NB4 (cell line): ENCODE measurements at regions not wholly inside any gene's neighbourhood (a gene's known extent, or its start where the extent isn't known, plus 50 kb on each side); places are given as distances from the start of the nearest gene placed in this dataset.

ENCODE experiments used
- POLR2A ChIP-seq: IDR thresholded peaks from 2 replicates; pipeline ENCODE4 v1.6.1; 2011; ENCODE audit warnings: mild to moderate bottlenecking; ENCODE audit not compliant: insufficient read length; ENCODE audit errors: extremely low read depth
- TF ChIP-seq, protein P1 (sequence below): IDR thresholded peaks from one replicate; pipeline ENCODE4 v1.5.1; 2012; ENCODE audit warnings: low read depth, low read length

DNA sequence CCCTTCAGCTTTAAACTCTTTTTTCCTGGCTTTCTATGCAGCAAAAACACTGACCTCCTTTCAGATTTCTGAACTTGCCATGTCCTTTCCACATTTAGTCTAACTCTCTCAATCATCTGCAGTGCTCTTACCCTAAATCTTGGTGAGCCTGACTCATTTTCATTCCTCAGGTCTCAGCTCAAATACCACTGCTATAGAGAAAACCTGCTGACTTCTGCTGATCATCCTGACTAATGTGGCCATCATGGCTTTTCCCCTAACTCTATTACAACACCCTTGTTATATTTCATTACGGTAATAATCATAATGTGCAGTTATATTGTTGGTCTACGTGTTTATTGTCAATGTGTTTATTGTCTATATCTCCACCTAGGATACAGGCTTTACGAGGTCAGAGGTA lies 207.3 kb upstream of the OR4E1 start:
- TF ChIP-seq, protein P1, sequence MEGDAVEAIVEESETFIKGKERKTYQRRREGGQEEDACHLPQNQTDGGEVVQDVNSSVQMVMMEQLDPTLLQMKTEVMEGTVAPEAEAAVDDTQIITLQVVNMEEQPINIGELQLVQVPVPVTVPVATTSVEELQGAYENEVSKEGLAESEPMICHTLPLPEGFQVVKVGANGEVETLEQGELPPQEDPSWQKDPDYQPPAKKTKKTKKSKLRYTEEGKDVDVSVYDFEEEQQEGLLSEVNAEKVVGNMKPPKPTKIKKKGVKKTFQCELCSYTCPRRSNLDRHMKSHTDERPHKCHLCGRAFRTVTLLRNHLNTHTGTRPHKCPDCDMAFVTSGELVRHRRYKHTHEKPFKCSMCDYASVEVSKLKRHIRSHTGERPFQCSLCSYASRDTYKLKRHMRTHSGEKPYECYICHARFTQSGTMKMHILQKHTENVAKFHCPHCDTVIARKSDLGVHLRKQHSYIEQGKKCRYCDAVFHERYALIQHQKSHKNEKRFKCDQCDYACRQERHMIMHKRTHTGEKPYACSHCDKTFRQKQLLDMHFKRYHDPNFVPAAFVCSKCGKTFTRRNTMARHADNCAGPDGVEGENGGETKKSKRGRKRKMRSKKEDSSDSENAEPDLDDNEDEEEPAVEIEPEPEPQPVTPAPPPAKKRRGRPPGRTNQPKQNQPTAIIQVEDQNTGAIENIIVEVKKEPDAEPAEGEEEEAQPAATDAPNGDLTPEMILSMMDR = no peak
- no peak for TF ChIP-seq POLR2A
